Activated T-cell treated with anti-CD3 and anti-CD28 coated beads, Interleukin-2, amount 50 U/mL, for 24 hours (primary cell): ENCODE measurements at regions not wholly inside any gene's neighbourhood (a gene's known extent, or its start where the extent isn't known, plus 50 kb on each side); places are given as distances from the start of the nearest gene placed in this dataset.
"Not testable (repeated sequence)": the region's sequence is repeated elsewhere in the genome, so short reads cannot be mapped to it uniquely, and the experiment has no call there.

Experiments used
- DNase-seq: peaks from one replicate; pipeline ENCODE4 v3.0.0-alpha.2; 2020
- H3K27ac Mint-ChIP-seq: 2 replicates; pipeline ENCODE4 v1.8.0; 2020; ENCODE audit warnings: mild to moderate bottlenecking, mixed read lengths
- H3K27me3 Mint-ChIP-seq: 2 replicates; pipeline ENCODE4 v1.8.0; 2020; ENCODE audit warnings: mixed read lengths
- H3K36me3 Mint-ChIP-seq: 2 replicates; pipeline ENCODE4 v1.8.0; 2020; ENCODE audit warnings: low read depth, mixed read lengths
- H3K4me1 Mint-ChIP-seq: 2 replicates; pipeline ENCODE4 v1.8.0; 2020; ENCODE audit warnings: low read depth, mixed read lengths
- H3K4me3 Mint-ChIP-seq: 2 replicates; pipeline ENCODE4 v1.8.0; 2020; ENCODE audit warnings: mild to moderate bottlenecking, moderate library complexity, mixed read lengths
- H3K9me3 Mint-ChIP-seq: 2 replicates; pipeline ENCODE4 v1.8.0; 2020; ENCODE audit warnings: mixed read lengths

DNA sequence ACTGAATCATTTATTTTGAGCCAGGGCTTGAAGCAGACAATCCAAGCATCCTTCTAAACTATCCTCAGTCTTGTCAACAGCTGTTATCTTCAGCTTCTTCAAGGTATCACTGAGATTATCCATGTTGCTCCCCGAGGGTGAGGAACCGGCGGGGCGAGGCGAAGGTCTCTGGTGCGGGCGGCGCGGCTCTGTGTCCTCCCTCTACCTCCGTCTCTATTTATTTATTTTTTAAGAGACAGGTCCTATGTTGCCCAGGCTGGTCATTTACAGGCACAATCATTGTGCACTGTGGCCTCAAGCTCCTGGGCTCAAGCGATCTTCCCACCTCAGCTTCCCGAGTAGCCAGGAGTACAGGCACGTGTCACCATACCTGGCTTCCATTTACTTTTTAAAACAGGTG lies 130.0 kb downstream of the SRGAP2 start:
- H3K36me3 Mint-ChIP-seq, H3K27ac Mint-ChIP-seq: not testable (repeated sequence)

GRCh38 chr1:206333897-206334296 lies 130.6 kb downstream of the SRGAP2 start:
- H3K4me3 Mint-ChIP-seq, H3K9me3 Mint-ChIP-seq, DNase-seq, H3K27me3 Mint-ChIP-seq, H3K4me1 Mint-ChIP-seq, H3K27ac Mint-ChIP-seq, H3K36me3 Mint-ChIP-seq: not testable (repeated sequence)

More for the DNA sequence above, 130.0 kb downstream of the SRGAP2 start:
- H3K27me3 Mint-ChIP-seq, H3K9me3 Mint-ChIP-seq, H3K4me3 Mint-ChIP-seq, DNase-seq, H3K4me1 Mint-ChIP-seq: not testable (repeated sequence)

DNA sequence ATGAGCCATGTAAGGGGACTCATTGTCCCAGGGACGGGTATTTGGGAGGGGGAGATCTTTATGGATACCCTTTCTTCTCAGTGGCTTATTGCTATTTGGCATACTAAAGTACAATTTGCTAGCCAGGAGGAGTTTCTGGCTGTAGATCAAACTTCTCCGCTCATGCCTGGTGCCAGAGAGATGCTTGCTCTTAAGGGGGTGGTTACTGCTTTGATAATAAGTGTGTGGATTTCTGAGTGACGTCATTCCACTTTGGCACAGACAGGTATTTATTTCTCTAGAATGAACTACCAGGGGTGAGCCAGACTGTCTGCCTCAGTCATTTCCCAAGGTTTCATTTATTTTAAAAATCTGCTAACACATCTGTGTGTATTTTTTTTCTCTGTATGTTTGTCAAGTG lies 131.1 kb downstream of the SRGAP2 start:
- not testable (repeated sequence) for H3K27ac Mint-ChIP-seq, H3K9me3 Mint-ChIP-seq, H3K36me3 Mint-ChIP-seq, H3K4me1 Mint-ChIP-seq, DNase-seq, H3K27me3 Mint-ChIP-seq, H3K4me3 Mint-ChIP-seq

GRCh38 chr1:206335162-206335561 lies 131.8 kb downstream of the SRGAP2 start:
- H3K9me3 Mint-ChIP-seq, H3K27me3 Mint-ChIP-seq, H3K36me3 Mint-ChIP-seq, H3K27ac Mint-ChIP-seq, DNase-seq, H3K4me3 Mint-ChIP-seq, H3K4me1 Mint-ChIP-seq: not testable (repeated sequence)

- H3K27ac Mint-ChIP-seq, H3K9me3 Mint-ChIP-seq, H3K4me1 Mint-ChIP-seq, H3K36me3 Mint-ChIP-seq, H3K27me3 Mint-ChIP-seq, H3K4me3 Mint-ChIP-seq, DNase-seq: not testable (repeated sequence)
These were observed 132.8 kb downstream of the SRGAP2 start for GRCh38 chr1:206335875-206336846.

- not testable (repeated sequence) for H3K27me3 Mint-ChIP-seq, H3K9me3 Mint-ChIP-seq, DNase-seq, H3K27ac Mint-ChIP-seq, H3K4me3 Mint-ChIP-seq, H3K36me3 Mint-ChIP-seq, H3K4me1 Mint-ChIP-seq
These were observed 133.3 kb upstream of the IKBKE start for GRCh38 chr1:206337024-206337423.

- not testable (repeated sequence) for H3K36me3 Mint-ChIP-seq, H3K27me3 Mint-ChIP-seq, DNase-seq, H3K9me3 Mint-ChIP-seq, H3K4me1 Mint-ChIP-seq, H3K4me3 Mint-ChIP-seq, H3K27ac Mint-ChIP-seq
These were observed 119.6 kb upstream of the IKBKE start for GRCh38 chr1:206350493-206351275.

- not testable (repeated sequence) for H3K4me3 Mint-ChIP-seq, H3K27me3 Mint-ChIP-seq, H3K36me3 Mint-ChIP-seq, H3K9me3 Mint-ChIP-seq, DNase-seq, H3K27ac Mint-ChIP-seq, H3K4me1 Mint-ChIP-seq
These were observed 118.8 kb upstream of the IKBKE start for GRCh38 chr1:206351276-206352052.

DNA sequence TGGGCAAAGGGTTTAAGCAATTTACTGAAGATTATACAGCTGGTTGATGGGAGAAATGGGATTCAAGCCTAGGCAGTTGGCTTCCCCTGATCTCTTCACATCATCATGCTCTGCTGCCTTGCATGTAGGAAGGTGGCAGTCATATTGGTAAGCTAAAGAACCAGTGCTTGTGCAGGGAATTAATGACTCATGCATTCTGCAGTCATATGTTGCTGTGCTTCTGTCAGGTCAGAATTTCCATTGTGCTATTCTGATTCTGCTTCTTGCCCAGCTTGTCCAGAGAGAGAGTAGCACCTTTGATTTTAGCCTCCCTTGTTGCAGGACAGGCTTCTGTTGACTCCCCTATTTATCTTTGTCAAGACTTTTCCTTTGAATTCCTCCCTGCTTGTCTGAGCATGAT lies 114.0 kb upstream of the IKBKE start:
- H3K9me3 Mint-ChIP-seq, H3K4me3 Mint-ChIP-seq, H3K27me3 Mint-ChIP-seq, DNase-seq, H3K36me3 Mint-ChIP-seq: not testable (repeated sequence)
- H3K4me1 Mint-ChIP-seq, result peaks cover 13% of the 10 kb centered on the region
- H3K27ac Mint-ChIP-seq, result peak overlapping the region; percentile 77

GRCh38 chr1:206357962-206358361 lies 112.3 kb upstream of the IKBKE start:
- Mint-ChIP-seq H3K27ac (peak overlapping the region; percentile 83), H3K4me1 (peaks cover 15% of the 10 kb centered on the region)
- not testable (repeated sequence) for H3K36me3 Mint-ChIP-seq, H3K27me3 Mint-ChIP-seq, H3K9me3 Mint-ChIP-seq, H3K4me3 Mint-ChIP-seq
- peak; percentile 38 for DNase-seq

DNA sequence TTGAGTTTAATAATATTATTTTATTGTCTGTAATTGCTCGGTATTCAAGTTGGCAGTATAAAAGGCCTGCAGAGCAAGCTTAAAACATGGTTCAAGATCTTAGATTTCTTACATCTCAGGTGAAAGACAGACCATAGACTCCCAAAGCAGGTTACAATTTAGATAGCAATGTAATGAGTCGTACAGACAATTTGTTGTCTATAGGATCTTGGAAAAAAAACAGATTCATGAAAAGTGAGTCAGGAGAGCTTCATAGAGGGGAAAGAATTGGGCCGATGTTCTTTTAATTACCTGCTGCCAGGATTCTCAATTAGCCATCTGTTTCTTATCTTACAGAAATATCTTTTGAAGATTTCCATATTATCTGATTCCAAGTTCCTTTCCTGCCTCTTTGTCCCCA lies 111.5 kb upstream of the IKBKE start:
- H3K4me1 Mint-ChIP-seq, result peaks cover 17% of the 10 kb centered on the region
- not testable (repeated sequence) for H3K4me3 Mint-ChIP-seq, H3K9me3 Mint-ChIP-seq, H3K36me3 Mint-ChIP-seq, H3K27me3 Mint-ChIP-seq, H3K27ac Mint-ChIP-seq, DNase-seq

DNA sequence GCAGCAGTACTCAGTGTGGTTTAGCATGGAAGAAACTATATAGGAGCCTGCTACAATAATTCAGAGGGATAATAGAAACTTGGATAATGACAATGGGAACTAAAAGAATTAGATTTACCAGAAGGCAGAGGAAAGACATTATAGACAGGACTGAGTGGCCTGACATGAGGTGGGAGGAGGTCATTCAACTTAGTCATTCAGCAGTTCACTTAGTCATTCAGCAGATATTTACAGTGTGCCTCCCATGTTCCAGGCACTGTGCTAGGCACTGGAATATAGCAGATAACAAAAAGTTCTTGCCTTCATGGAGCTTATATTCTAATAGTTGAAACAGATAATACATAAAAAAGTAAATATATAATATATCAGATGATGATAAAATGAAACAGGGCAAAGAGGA lies 110.9 kb upstream of the IKBKE start:
- H3K4me1 Mint-ChIP-seq, result peaks cover 17% of the 10 kb centered on the region
- not testable (repeated sequence) for H3K9me3 Mint-ChIP-seq, DNase-seq, H3K27ac Mint-ChIP-seq, H3K27me3 Mint-ChIP-seq, H3K36me3 Mint-ChIP-seq, H3K4me3 Mint-ChIP-seq

GRCh38 chr1:206361978-206362543 lies 108.2 kb upstream of the IKBKE start:
- not testable (repeated sequence) for H3K4me3 Mint-ChIP-seq

GRCh38 chr1:206362994-206363393 lies 107.3 kb upstream of the IKBKE start:
- H3K27ac Mint-ChIP-seq, H3K4me1 Mint-ChIP-seq, DNase-seq, H3K27me3 Mint-ChIP-seq, H3K9me3 Mint-ChIP-seq, H3K36me3 Mint-ChIP-seq, H3K4me3 Mint-ChIP-seq: not testable (repeated sequence)

More at GRCh38 chr1:206361978-206362543, 108.2 kb upstream of the IKBKE start:
- H3K27ac Mint-ChIP-seq, H3K27me3 Mint-ChIP-seq, DNase-seq, H3K36me3 Mint-ChIP-seq, H3K9me3 Mint-ChIP-seq: not testable (repeated sequence)
- H3K4me1 Mint-ChIP-seq, result peaks cover 10% of the 10 kb centered on the region
